AG09319 (cell line): ENCODE measurements at regions not wholly inside any gene's neighbourhood (a gene's known extent, or its start where the extent isn't known, plus 50 kb on each side); places are given as distances from the start of the nearest gene placed in this dataset.

ENCODE experiments used
- DNase-seq: peaks from one replicate; pipeline ENCODE4 v3.0.0-alpha.2; 2010; ENCODE audit warnings: low read depth; ENCODE audit errors: extremely low read depth
- TF ChIP-seq, protein P1 (sequence below): IDR thresholded peaks from 2 replicates; pipeline ENCODE4 v1.5.1; 2011; ENCODE audit warnings: low read depth, mild to moderate bottlenecking, inconsistent platforms, low read length, moderate library complexity

DNA sequence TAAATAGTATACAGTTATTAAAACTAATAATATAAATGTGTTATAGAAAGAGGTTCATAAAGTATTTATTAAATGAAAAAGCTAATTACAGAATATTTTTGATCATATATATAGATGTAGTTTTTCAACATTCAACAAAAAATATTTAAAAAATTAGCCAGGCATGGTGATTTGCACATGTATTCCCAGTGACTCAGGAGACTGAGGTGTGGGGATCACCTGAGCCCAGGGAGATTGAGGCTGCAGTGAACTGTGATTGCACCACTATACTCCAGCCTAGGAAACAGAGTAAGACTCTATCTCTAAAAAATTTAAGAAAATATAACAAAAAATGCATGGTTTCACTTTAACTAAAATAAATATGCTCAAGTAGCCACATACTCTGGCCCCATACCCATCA, 118.0 kb upstream of the SEMA3C start:
- no peak for DNase-seq
- TF ChIP-seq, protein P1, sequence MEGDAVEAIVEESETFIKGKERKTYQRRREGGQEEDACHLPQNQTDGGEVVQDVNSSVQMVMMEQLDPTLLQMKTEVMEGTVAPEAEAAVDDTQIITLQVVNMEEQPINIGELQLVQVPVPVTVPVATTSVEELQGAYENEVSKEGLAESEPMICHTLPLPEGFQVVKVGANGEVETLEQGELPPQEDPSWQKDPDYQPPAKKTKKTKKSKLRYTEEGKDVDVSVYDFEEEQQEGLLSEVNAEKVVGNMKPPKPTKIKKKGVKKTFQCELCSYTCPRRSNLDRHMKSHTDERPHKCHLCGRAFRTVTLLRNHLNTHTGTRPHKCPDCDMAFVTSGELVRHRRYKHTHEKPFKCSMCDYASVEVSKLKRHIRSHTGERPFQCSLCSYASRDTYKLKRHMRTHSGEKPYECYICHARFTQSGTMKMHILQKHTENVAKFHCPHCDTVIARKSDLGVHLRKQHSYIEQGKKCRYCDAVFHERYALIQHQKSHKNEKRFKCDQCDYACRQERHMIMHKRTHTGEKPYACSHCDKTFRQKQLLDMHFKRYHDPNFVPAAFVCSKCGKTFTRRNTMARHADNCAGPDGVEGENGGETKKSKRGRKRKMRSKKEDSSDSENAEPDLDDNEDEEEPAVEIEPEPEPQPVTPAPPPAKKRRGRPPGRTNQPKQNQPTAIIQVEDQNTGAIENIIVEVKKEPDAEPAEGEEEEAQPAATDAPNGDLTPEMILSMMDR: no peak

DNA sequence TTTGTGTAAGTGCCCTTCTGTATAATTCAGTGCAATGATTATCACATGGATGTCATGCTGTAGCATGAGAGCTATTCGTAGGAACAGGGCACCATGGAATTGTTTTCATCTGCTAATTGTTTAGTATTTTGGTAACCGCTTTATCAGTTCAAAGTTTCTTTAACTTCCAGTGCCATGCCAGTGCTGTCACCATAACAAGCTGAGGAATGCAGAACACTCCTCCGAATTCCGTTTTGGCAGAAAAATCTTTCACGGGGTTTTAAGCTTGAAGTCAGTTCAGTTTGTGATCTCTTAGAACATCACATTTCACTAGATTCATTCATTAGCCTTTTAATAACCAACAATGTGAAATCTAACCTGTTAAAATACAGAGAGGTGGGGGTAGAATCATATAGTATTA, 117.2 kb upstream of the SEMA3C start:
- TF ChIP-seq, protein P1: no peak
- DNase-seq: no peak

DNA sequence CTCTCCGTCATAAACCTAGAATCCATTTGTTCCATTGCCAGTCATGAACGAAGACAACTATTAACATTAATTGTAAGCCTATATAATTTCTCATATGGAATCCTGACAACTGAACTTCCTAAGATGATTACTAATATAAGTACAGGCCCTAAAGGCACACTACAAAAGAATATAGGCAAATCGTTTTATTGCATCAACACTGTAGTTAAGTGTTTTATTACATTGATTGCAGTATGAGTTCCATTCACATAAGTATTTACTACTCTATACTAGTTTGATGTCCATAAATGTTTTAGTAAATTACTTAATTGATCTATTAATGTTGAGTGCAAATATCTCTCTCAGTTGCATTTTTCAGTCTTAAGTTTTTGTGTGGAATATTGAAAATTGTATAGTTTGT, 113.1 kb upstream of the SEMA3C start:
- TF ChIP-seq, protein P1: no peak
- DNase-seq: no peak

DNA sequence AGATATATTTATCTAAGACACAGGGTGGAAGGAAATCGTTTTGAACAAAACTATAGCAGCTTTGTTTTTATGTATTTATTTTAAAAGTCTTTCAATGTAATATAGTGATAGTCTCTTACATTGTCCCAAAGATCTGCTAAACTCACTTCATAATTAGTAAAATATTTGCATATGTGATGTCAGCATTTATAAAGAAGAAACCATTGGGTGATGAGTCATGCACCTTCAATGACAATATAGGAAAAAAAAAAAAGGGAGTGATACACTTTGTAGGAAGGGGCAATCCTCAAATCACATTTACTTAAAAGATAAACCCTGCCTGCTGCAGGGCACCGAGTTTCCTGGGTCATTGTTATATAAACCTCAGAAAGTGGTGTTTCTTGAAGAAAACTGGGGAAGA, 112.4 kb upstream of the SEMA3C start:
- no peak for DNase-seq
- TF ChIP-seq, protein P1: no peak

DNA sequence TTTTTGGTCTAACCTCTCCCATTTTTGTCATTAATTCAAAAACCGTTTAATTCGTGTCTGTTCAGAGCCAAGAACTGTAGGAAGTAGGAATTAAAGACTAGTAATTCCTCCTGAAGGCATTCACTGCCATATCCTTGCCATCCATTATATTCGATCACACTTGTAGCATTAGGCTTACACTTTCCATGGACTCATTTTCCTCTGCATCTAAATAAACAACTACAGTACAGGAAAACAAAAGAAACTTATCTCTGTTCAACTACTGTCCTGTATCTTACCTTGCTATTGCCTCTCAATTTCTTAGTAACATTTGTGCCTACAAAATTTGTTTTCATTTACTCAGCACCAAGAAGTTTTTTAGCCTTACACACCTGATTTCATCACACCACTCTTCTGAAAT, 111.6 kb upstream of the SEMA3C start:
- DNase-seq: no peak
- TF ChIP-seq, protein P1: no peak

DNA sequence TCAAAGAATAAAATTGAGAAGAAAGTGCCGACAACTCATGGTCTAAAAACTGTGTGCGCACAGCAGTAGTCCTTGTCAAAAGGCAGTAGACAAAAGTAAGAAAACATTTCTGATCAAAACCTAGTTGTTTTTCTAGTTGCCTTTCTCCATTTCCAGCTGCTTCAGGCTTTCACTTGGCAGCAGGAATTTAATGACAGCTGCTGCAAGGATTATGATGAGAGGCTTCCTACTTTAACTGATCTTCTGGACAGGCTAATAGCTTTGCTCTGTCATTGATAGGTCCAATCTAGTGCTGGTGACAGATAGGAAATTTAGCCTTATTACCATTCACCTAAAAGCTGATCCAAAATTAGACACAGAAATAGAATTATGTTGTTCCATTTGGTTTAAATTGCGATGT, 110.7 kb upstream of the SEMA3C start:
- DNase-seq: no peak
- TF ChIP-seq, protein P1: no peak

DNA sequence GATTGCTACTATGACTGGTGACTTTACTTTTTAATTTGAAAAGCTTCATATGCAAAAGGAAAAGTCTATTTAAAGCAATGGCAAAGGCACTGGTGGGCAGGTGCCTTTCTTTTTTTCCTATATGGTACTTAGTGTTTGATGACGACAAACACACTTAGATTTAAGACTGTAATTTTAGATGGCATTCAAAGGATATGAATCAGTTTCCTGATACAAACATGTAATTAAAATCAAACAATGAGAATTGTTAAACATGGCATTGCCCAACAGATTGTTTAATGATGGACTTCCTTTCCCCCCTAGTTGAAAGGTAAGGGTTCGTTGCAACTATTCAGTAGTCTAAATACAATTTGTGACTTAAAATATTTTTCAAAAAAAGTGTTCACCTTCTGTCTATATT, 106.5 kb upstream of the SEMA3C start:
- TF ChIP-seq, protein P1: no peak
- DNase-seq: no peak
